GM18511 (cell line): ENCODE measurements at regions not wholly inside any gene's neighbourhood (a gene's known extent, or its start where the extent isn't known, plus 50 kb on each side); places are given as distances from the start of the nearest gene placed in this dataset.

Source experiments
- ATAC-seq: cut with Tn5 transposase; IDR thresholded peaks from one replicate; pipeline ENCODE4 v1.9.1; 2021; ENCODE audit warnings: mild to moderate bottlenecking, moderate library complexity; ENCODE audit not compliant: unreplicated experiment

- ATAC-seq = peak; percentile 95
These were observed 194.0 kb downstream of the GASK1B start for GRCh38 chr4:157978680-157979361.

- no peak for ATAC-seq
These were observed 195.7 kb downstream of the GASK1B start for GRCh38 chr4:157977086-157977485.

GRCh38 chr4:157973297-157973696 is 199.5 kb downstream of the GASK1B start:
- no peak for ATAC-seq

- no peak for ATAC-seq
These were observed 208.4 kb downstream of the GASK1B start for GRCh38 chr4:157964463-157964862.

DNA sequence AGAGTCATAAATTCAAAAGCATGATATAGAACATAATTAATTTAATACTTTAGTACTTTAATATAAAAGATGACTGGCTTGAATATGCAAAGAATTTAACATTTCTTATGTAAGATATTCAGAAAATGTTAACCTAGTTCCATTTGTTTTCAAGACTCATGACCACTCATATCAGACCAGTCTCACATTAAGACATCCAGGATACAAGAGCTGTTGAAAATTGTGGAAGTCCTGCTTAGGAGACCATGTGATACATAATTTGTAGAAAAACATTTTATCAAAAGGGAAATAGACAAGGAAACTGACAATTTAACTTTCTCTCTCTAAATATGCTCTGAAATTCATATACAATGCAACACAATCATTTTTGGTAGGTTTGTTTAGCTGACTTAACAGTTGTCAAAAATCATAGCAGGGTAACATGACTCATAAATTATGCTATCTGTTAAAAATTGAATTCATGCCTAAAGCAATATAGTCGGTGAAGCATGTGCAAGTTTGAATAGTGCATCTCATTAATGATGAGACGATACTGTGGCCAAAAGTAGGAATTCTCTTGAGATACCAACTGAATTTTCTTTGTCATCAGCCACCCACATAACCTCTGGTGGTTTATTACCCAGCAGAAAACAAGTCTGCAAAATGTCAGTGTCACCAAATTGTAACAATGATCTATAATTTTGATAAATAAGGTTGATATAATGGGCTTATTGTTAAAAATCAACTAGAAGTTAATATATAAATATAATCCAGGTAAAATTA is 211.4 kb downstream of the GASK1B start:
- ATAC-seq = no peak

DNA sequence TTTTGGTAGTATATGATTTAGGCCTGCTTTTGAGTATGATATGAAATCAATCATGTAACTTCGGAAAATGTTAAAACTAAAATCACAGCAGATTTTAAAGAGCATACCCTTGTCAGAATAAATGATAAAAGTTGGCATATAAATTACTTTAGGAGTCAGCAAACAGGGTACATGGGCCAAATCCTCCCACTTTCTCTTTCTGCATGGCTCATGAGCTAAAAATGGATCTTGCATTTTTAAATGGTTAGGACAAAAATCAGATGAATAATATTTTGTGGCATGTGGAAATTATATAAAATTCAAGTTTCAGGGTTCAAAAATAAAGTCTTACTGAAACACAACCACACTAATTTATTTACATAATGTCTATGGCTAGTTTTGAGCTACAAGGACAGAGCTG is 214.9 kb downstream of the GASK1B start:
- ATAC-seq = no peak

DNA sequence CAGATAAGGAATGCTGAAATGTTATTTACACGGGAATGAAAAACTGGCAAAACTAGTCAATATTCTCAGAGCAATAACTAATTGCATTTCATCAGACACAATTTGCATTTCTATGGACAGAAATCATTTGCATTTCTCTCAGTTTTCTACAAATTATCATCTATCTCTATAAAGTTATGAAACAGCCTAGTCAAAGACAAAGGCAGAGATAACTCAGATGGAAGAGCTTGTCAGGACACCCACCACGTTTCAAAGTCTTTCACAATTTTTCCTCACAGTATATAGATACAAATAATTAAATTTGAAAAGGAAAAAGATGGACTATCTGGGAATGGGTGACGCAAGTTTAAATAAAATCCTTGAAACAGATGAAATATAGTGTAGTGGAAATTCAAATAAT is 230.8 kb downstream of the GASK1B start:
- ATAC-seq = no peak

GRCh38 chr4:157934151-157934550 is 238.7 kb downstream of the GASK1B start:
- ATAC-seq = no peak

GRCh38 chr4:157932936-157933335 is 239.9 kb downstream of the GASK1B start:
- ATAC-seq = no peak

DNA sequence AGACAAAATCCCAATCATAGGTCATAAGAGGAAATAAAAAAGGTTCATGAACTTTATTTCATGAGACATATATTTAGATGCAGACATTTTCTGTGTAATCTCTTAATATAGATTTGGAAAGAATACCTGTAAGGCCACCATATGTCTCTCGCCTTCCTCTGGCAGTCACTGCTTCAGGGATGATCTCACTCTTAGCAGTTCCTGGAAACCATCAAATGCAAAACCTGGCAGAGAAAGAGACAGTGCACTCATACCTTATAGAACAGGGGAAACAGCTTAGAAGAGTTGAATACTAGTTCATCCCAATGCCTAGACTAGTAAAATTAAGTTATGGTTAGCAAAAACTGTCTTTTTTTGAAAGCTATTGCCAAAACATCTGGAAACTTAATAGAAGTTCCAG is 243.3 kb downstream of the GASK1B start:
- ATAC-seq = no peak

GRCh38 chr4:157918036-157918832 is 254.6 kb downstream of the GASK1B start:
- ATAC-seq = no peak

GRCh38 chr4:157912212-157912611 is 260.6 kb downstream of the GASK1B start:
- no peak for ATAC-seq

- no peak for ATAC-seq
These were observed 261.2 kb downstream of the GASK1B start for GRCh38 chr4:157911662-157912061.

- no peak for ATAC-seq
These were observed 264.1 kb downstream of the GASK1B start for GRCh38 chr4:157908691-157909090.

GRCh38 chr4:157908031-157908430 is 264.8 kb downstream of the GASK1B start:
- ATAC-seq = no peak

GRCh38 chr4:157907226-157907946 is 265.4 kb downstream of the GASK1B start:
- no peak for ATAC-seq

- no peak for ATAC-seq
These were observed 273.8 kb downstream of the GASK1B start for GRCh38 chr4:157898836-157899605.

DNA sequence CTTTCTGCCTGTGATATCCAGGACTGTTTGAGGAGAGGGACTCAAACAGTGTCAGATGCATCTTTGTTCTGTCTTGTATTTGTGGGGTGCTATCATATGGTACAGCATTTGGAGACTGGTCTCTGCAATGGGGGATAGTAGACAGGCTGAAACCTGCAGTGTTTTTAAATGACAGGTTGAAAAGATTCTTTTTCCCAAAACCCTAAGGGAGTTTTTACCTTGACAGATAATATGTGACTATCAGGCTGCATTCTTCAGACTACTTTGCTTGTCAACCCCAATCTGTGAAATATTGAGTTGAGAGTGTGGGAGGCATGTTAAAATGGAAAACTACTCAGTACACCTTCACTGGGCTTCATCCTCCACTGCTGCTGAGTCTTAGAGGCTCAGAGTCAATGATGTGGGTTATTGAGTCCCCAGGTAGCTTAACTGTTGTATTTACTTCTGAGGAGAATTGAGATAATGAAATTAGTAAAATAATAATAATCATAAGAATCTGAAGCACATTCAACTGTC is 274.9 kb downstream of the GASK1B start:
- no peak for ATAC-seq

DNA sequence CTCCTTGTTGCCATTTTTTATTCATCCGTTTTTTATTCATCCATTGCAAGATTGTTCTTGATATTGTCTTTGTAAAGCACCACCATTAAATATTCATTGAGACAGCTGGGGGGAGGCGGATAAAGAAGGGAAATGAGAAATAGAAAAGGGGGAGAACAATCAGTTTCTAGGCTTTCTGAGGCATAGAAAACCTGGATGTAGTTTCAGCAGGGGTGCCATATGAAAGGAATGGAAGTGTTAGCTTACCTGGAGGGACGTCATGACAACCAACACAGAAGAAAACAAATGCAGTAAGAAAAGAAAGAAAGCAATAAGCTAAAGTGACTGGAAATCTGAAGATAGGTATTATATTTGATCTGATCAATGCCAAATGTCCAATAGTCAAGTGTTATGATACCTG is 276.1 kb downstream of the GASK1B start:
- no peak for ATAC-seq

DNA sequence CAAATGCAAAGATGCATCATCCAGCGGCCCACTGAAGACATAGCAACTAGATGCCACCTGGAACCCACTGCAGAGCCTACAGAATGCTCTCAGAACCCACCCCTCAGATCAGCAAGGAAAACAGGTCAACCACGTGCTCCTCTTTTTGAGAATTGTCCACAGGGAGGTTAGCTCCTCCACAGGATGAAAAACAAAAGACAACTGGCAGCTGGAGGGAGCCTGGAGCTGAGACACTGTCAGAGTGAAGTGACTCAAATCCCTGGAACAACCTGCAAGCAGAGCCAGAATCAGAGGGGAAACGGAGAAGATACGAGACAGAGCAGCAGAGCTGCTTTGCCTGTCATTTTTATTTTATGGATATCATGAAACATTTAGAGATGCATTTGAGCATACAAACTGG is 277.6 kb downstream of the GASK1B start:
- ATAC-seq = no peak
